Pancreas (tissue), 10 donors: ENCODE measurements at regions not wholly inside any gene's neighbourhood (a gene's known extent, or its start where the extent isn't known, plus 50 kb on each side); places are given as distances from the start of the nearest gene placed in this dataset.
"Not testable (repeated sequence)": the region's sequence is repeated elsewhere in the genome, so short reads cannot be mapped to it uniquely, and the experiment has no call there.

Source experiments
- ATAC-seq, 4 donors: fragments of 200-7000 bp; cut with Tn5 transposase; one replicate each; pipeline versions ENCODE4 v1.8.0 to v1.9.1; 2020; ENCODE audit warnings: mild to moderate bottlenecking in 4 of 4, moderate library complexity in 4 of 4
- DNase-seq, 6 donors: peaks; one replicate each; pipeline ENCODE4 v3.0.0-alpha.2; 2020
- FAIRE-seq: peaks from 2 replicates; lab custom pipeline; 2012; peaks lifted over from hg19 to GRCh38; lab: Jason Lieb, UNC
- H3K27ac ChIP-seq, 4 donors: fragments of 200-600 bp; sonication (generic); 1 replicate in 3 of 4; 2 replicates in 1 of 4; pipeline versions ENCODE4 v1.5.0 to v1.8.0; 2020
- H3K27me3 ChIP-seq, 4 donors: fragments of 200-600 bp; one replicate each; pipeline ENCODE4 v1.8.0; 2021
- H3K36me3 ChIP-seq, 3 donors: fragments of 200-600 bp; sonication (generic) in 1 of 3; one replicate each; pipeline versions ENCODE4 v1.5.0 to v1.8.0; 2020 to 2021
- H3K4me1 ChIP-seq, 3 donors: fragments of 200-600 bp; one replicate each; pipeline ENCODE4 v1.8.0; 2021
- H3K4me3 ChIP-seq, 4 donors: fragments of 200-600 bp; sonication (generic) in 2 of 4; one replicate each; pipeline versions ENCODE4 v1.5.0 to v1.8.0; 2020 to 2021
- H3K9me3 ChIP-seq, 4 donors: fragments of 200-600 bp; one replicate each; pipeline ENCODE4 v1.8.0; 2021
- CTCF ChIP-seq, 4 donors: fragments of 200-600 bp; sonication (generic) in 3 of 4; IDR thresholded peaks; one replicate each; pipeline versions ENCODE4 v1.5.0 to v1.8.0; 2021; ENCODE audit warnings: antibody characterized with exemption in 4 of 4
- WGBS, 2 donors: extraction: QIAGEN DNeasy Blood & Tissue Kit; methylation state at CpG; one replicate each; pipeline ENCODE4 v1.1.7; 2013; 5-methylcytosine and 5-hydroxymethylcytosine counted together
- intact Hi-C, 3 donors: fragments of 100-400 bp; cut with DNase I; formaldehyde crosslinking; loops; one replicate each; pipeline versions ENCODE4 v1.11.1 to v1.14.2; 2022
- donor health status: healthy with polysubstance abuse.
- donor health status: DM: no; HTN: no; CAD: no; lungs with moderate emphysema.
- donor health status: DM: no; HTN: no; CAD: no.
- donor health status: control.
- donor health status: control.
- donor health status: Bipolar disorder and iron deficiency.
- donor health status: DM: yes; HTN: yes; CAD: no.
- donor health status: DM: no; HTN: no; CAD: no.
- donor health status: DM: no; HTN: no; CAD: no.
- donor health status: DM: yes; HTN: yes; CAD: no.

- FAIRE-seq, result no peak
- Histone ChIP-seq H3K36me3 (no peaks in the 10 kb centered on the region), H3K27ac (no peak overlapping the region), H3K27me3 (no peaks in the 10 kb centered on the region), H3K9me3 (no peaks in the 10 kb centered on the region), H3K4me3 (no peak overlapping the region), H3K4me1 (no peaks in the 10 kb centered on the region)
- ATAC-seq, result no peak
- DNase-seq, result no peak
- intact Hi-C loops, result no loop called here
- TF ChIP-seq CTCF (IDR thresholded peaks at IDR 0.05), result no peak
- WGBS, 2 donors, result 21 to 29% methylated on average over 1 of the region's 1 CpG
Observed at GRCh38 chr6:20008131-20008530, 171.0 kb downstream of the ID4 start.

- no peak overlapping the region for H3K4me3 ChIP-seq
- H3K4me1 ChIP-seq, result no peaks in the 10 kb centered on the region
- no peaks in the 10 kb centered on the region for H3K27me3 ChIP-seq
- DNase-seq, result no peak
- H3K36me3 ChIP-seq, result no peaks in the 10 kb centered on the region
- no peak for TF ChIP-seq CTCF (IDR thresholded peaks at IDR 0.05)
- ATAC-seq, result no peak
- H3K27ac ChIP-seq, result no peak overlapping the region
- intact Hi-C loops, result no loop called here
- 69 to 84% methylated on average over 13 of the region's 13 CpGs for WGBS, 2 donors
- H3K9me3 ChIP-seq, result no peaks in the 10 kb centered on the region
- FAIRE-seq, result no peak
Observed at GRCh38 chr6:20013066-20013861, 176.1 kb downstream of the ID4 start.

GRCh38 chr6:20014508-20014907 lies 177.3 kb downstream of the ID4 start:
- Histone ChIP-seq H3K4me1 (no peaks in the 10 kb centered on the region), H3K4me3 (no peak overlapping the region), H3K27me3 (no peaks in the 10 kb centered on the region), H3K36me3 (no peaks in the 10 kb centered on the region), H3K9me3 (no peaks in the 10 kb centered on the region), H3K27ac (no peak overlapping the region)
- 72 to 85% methylated on average over 1 of the region's 1 CpG for WGBS, 2 donors
- intact Hi-C loops, result no loop called here
- no peak for TF ChIP-seq CTCF (IDR thresholded peaks at IDR 0.05)
- FAIRE-seq (no peak), DNase-seq (no peak), ATAC-seq (no peak)

- no peak for ATAC-seq
- no peaks in the 10 kb centered on the region for H3K9me3 ChIP-seq
- WGBS, 2 donors, result 92 to 100% methylated on average over 1 of the region's 1 CpG
- FAIRE-seq, result no peak
- DNase-seq, result no peak
- TF ChIP-seq CTCF (IDR thresholded peaks at IDR 0.05), result no peak
- H3K27me3 ChIP-seq, result no peaks in the 10 kb centered on the region
- H3K36me3 ChIP-seq, result no peaks in the 10 kb centered on the region
- no peak overlapping the region for H3K27ac ChIP-seq
- intact Hi-C loops, result no loop called here
- H3K4me1 ChIP-seq, result peaks cover 0 to 4% (median 3%) of the 10 kb centered on the region in 3 donors
- H3K4me3 ChIP-seq, result no peak overlapping the region
Observed at GRCh38 chr6:20020526-20020925, 183.4 kb downstream of the ID4 start.

GRCh38 chr6:20021795-20022194 lies 184.6 kb downstream of the ID4 start:
- H3K4me1 ChIP-seq, result peaks cover 0 to 4% (median 3%) of the 10 kb centered on the region in 3 donors
- H3K27ac ChIP-seq, result no peak overlapping the region
- no peaks in the 10 kb centered on the region for H3K27me3 ChIP-seq
- H3K36me3 ChIP-seq, result no peaks in the 10 kb centered on the region
- TF ChIP-seq CTCF (IDR thresholded peaks at IDR 0.05), result no peak
- FAIRE-seq, result no peak
- no peak for DNase-seq
- peak in 2 of 4 donors; percentile 54 to 63 for ATAC-seq
- H3K4me3 ChIP-seq, result no peak overlapping the region
- intact Hi-C loops, result no loop called here
- no peaks in the 10 kb centered on the region for H3K9me3 ChIP-seq

- H3K36me3 ChIP-seq, H3K4me1 ChIP-seq, DNase-seq, intact Hi-C loops, ATAC-seq, FAIRE-seq, H3K27me3 ChIP-seq, H3K9me3 ChIP-seq, H3K4me3 ChIP-seq, H3K27ac ChIP-seq: not testable (repeated sequence)
- WGBS, 2 donors, result 87 to 92% methylated on average over 28 of the region's 28 CpGs
Observed at GRCh38 chr6:20023549-20024315, 186.6 kb downstream of the ID4 start.
